AG10803 (cell line): ENCODE measurements at regions not wholly inside any gene's neighbourhood (a gene's known extent, or its start where the extent isn't known, plus 50 kb on each side); places are given as distances from the start of the nearest gene placed in this dataset.

Experiments used
- DNase-seq: peaks from one replicate; pipeline ENCODE4 v3.0.0; 2010; ENCODE audit warnings: low read depth
- H3K4me3 ChIP-seq: 2 replicates; pipeline ENCODE4 v1.5.1; 2011; ENCODE audit warnings: mild to moderate bottlenecking, low read length, control low read depth
- CTCF ChIP-seq: conservative IDR thresholded peaks from 2 replicates; pipeline ENCODE4 v1.5.1; 2011; ENCODE audit warnings: mild to moderate bottlenecking, low read length, control low read depth, inconsistent platforms

GRCh38 chr20:20903773-20904500 lies 191.5 kb upstream of the RALGAPA2 start:
- DNase-seq, result no peak
- no peak overlapping the region for H3K4me3 ChIP-seq
- TF ChIP-seq CTCF, result no peak

GRCh38 chr20:20897922-20898321 lies 185.5 kb upstream of the RALGAPA2 start:
- TF ChIP-seq CTCF, result no peak
- no peak overlapping the region for H3K4me3 ChIP-seq
- DNase-seq, result no peak

- TF ChIP-seq CTCF, result no peak
- H3K4me3 ChIP-seq, result no peak overlapping the region
- no peak for DNase-seq
Measured at GRCh38 chr20:20897145-20897544, 184.7 kb upstream of the RALGAPA2 start.

- no peak for TF ChIP-seq CTCF
Measured at GRCh38 chr20:20896606-20897005, 184.2 kb upstream of the RALGAPA2 start.

GRCh38 chr20:20895537-20895936 lies 183.1 kb upstream of the RALGAPA2 start:
- no peak for DNase-seq
- no peak overlapping the region for H3K4me3 ChIP-seq
- no peak for TF ChIP-seq CTCF

More at GRCh38 chr20:20896606-20897005, 184.2 kb upstream of the RALGAPA2 start:
- DNase-seq, result no peak
- H3K4me3 ChIP-seq, result no peak overlapping the region

GRCh38 chr20:20894753-20895152 lies 182.3 kb upstream of the RALGAPA2 start:
- no peak for DNase-seq
- no peak for TF ChIP-seq CTCF
- H3K4me3 ChIP-seq, result no peak overlapping the region

GRCh38 chr20:20894280-20894679 lies 181.8 kb upstream of the RALGAPA2 start:
- no peak overlapping the region for H3K4me3 ChIP-seq
- no peak for DNase-seq
- TF ChIP-seq CTCF, result no peak
